ENCODE measurements at regions not wholly inside any gene's neighbourhood (a gene's known extent, or its start where the extent isn't known, plus 50 kb on each side); places are given as distances from the start of the nearest gene placed in this dataset.

DNA sequence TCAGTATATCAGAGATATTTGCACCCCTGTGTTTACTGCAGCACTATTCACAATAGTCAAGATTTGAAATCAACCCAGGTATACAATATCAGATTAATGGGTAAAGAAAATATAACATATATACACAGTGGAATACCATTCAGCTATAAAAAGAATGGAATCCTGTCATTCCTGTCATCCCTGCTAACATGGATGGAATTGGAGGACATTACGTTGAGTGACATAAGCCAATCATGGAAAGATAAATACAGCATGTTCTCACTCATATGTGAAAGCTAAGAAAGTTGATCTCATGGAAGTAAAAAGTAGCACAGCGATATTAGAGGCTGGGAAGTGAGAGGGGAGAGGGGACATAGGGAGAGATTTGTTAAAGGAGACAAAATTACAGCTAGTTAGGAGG, 171.0 kb downstream of the ARL5B start:
- TF ChIP-seq, protein P1, sequence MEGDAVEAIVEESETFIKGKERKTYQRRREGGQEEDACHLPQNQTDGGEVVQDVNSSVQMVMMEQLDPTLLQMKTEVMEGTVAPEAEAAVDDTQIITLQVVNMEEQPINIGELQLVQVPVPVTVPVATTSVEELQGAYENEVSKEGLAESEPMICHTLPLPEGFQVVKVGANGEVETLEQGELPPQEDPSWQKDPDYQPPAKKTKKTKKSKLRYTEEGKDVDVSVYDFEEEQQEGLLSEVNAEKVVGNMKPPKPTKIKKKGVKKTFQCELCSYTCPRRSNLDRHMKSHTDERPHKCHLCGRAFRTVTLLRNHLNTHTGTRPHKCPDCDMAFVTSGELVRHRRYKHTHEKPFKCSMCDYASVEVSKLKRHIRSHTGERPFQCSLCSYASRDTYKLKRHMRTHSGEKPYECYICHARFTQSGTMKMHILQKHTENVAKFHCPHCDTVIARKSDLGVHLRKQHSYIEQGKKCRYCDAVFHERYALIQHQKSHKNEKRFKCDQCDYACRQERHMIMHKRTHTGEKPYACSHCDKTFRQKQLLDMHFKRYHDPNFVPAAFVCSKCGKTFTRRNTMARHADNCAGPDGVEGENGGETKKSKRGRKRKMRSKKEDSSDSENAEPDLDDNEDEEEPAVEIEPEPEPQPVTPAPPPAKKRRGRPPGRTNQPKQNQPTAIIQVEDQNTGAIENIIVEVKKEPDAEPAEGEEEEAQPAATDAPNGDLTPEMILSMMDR (IDR thresholded peaks at IDR 0.05) = no peak
- no peak for TF ChIP-seq EZH2 (IDR thresholded peaks at IDR 0.05; ENCODE audit: borderline replicate concordance, insufficient read depth, low read depth, low read length, poor library complexity, severe bottlenecking)
